ENCODE measurements at regions not wholly inside any gene's neighbourhood (a gene's known extent, or its start where the extent isn't known, plus 50 kb on each side); places are given as distances from the start of the nearest gene placed in this dataset.
A peak's percentile ranks its signal among the peaks of the same experiment; 100 is the strongest.

DNA sequence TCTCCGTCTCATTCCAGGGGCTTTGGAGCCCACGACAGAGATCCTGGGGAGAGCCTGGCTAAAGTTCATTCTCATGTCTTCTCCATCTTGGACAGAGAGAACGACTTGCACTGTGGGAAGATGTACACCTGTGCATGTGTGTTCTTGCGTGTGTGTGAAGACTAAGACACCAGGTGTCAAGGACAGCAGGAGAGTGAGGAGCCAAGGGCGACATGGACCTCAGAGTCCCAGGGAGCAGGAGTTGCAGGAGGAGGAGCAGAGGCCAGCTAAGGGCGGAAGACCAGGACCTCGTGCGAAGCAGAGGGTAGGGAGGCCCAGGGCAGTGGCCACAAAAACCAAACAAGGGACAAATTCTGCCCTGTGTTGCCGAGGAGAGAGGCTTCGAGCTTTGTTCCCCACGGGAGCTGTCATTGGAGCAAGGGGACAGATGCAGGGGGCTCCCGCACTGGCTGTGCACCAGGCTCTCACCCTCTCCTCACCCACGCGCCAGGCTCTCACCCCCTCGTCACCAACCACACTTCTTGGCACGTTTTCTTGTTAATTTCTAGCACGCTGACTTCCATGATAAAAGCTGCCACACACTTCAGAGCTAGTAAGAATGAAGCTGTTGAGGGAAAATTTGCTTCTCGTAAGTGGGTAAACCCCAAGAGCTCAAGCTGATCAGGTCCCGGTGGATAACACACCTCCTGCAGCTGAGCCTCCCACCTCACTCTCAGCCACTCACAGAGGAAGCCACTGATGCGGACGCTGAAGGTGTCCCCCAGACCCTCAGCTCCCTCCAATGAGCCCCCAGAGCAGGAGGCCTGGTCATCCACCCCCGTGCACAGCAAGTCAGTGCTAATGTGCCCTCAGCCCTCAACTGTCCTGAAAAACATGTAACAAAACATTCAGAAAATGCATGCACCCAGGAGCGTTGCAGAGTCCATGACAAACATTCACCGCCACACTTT, 62.6 kb downstream of the DLL1 start:
- TF ChIP-seq, protein P1, sequence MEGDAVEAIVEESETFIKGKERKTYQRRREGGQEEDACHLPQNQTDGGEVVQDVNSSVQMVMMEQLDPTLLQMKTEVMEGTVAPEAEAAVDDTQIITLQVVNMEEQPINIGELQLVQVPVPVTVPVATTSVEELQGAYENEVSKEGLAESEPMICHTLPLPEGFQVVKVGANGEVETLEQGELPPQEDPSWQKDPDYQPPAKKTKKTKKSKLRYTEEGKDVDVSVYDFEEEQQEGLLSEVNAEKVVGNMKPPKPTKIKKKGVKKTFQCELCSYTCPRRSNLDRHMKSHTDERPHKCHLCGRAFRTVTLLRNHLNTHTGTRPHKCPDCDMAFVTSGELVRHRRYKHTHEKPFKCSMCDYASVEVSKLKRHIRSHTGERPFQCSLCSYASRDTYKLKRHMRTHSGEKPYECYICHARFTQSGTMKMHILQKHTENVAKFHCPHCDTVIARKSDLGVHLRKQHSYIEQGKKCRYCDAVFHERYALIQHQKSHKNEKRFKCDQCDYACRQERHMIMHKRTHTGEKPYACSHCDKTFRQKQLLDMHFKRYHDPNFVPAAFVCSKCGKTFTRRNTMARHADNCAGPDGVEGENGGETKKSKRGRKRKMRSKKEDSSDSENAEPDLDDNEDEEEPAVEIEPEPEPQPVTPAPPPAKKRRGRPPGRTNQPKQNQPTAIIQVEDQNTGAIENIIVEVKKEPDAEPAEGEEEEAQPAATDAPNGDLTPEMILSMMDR (conservative IDR thresholded peaks at IDR 0.05): no peak
- no peak overlapping the region for H3K27ac ChIP-seq

DNA sequence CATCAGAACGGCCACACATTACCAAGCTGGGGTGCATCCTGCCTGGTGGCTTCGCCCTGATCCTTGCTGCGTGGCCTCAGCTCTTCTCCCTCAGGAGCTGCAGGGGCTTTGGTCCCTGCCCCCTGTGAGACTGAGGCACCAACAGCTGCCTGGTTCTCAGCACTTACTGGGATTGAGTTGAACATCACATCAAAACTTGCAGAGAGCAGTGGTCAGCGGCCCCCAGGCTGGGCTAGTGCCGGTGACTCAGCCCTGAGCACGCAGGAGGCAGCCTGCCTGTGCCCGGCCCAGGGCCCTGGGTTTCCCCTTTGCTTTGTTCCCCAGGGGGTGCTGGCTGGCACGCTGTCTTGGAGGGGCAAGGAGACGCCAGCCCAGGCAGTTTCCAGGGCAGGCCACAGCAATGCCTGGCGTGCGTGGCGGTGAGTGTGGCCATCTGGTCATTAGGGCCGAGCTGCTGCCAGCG, 63.3 kb downstream of the DLL1 start:
- TF ChIP-seq, protein P1 (conservative IDR thresholded peaks at IDR 0.05): no peak
- no peak overlapping the region for H3K27ac ChIP-seq

DNA sequence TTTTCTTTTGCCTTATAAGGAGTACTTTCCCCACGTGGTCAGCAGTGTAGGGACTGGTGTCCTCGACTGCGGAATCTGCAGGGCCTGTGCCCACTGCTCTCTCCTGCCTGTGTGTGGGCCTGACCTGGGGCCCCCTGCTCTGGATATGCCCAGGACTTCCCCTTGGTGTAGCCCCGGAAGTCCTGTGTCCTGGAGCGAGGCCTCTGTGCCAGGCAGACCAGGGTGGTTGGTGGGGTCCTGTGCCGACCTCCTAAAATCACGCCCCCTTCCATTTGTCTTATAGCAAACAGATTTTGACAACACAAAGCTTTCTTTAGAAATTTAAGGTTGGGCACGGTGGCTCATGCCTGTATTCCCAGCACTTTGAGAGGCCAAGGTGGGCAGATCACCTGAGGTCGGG, 64.2 kb downstream of the DLL1 start:
- TF ChIP-seq, protein P1 (conservative IDR thresholded peaks at IDR 0.05): no peak
- H3K27ac ChIP-seq: no peak overlapping the region

DNA sequence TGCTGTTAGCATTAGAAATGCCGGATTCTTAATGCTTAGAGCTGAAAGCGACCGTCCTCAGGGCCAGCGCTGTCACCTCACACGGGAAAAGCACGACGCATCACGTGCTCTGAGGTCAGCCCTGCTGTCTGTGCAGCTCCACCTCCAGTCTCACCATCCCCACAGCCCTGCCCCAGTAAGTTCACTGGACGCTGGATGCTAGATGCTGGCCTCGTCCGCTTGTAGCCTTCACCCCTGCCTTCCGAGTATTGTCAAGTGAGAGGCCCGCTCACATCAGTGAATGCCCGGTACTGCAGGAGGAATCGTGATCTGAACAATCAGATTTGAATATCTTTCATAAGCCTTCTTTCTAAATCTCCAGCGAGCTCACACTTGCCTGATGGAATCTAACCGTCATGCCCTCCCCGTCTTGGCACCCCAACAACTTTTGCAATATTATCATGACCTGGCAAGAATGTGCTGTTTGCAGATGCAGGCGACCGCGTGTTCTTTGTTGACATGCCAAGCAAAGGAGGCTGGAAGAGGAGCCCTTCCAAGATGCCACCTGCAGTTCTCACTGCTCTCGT, 64.9 kb downstream of the DLL1 start:
- TF ChIP-seq, protein P1 (conservative IDR thresholded peaks at IDR 0.05): no peak

DNA sequence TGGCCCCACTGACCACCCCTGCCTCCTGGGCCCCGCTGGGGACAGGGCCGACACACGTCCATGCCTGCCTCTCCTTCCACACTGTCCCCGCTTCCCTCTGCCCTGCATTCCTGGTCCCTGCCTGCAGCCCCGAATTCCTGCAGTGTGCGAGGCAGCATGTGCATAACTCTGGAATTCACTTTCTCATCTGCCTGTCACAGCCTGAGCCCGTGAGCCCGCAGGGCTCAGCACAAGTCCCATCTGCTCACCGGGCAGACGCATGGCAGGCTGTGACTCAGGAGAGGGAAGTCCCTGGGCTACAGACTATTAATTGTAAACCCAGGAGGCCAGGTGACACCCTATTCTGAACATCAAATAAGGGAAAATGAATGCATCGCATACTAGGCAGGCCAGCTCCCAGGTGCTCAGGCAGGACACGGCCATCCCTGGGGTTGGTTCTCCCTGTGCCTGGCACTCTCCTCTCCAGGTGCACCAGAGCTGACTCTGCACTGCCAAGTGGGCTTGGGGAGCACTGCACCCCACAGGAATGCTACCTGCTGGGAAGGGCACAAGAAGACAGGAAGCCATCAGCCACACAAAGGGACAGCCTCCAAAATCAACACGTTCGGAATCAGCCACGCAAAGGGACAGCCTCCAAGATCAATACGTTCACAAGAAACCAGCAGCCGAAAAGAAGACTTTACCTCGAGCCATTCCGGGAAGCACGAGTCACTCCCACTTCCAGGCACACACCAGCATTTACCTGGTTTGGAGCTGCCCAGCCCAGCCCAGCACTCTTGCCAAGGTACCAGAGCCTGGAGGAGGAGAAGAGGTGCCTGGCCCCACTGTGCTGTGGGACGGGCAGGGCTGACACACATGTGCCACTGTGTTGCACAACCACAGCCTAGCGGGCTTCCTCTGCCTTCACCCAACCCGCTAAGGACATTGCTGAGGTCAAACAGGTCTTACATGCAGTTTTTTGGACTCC, 65.9 kb downstream of the DLL1 start:
- peak overlapping the region; percentile 56 for H3K27ac ChIP-seq
- TF ChIP-seq, protein P1 (conservative IDR thresholded peaks at IDR 0.05): no peak

More for the DNA sequence above, 64.9 kb downstream of the DLL1 start:
- H3K27ac ChIP-seq: no peak overlapping the region

DNA sequence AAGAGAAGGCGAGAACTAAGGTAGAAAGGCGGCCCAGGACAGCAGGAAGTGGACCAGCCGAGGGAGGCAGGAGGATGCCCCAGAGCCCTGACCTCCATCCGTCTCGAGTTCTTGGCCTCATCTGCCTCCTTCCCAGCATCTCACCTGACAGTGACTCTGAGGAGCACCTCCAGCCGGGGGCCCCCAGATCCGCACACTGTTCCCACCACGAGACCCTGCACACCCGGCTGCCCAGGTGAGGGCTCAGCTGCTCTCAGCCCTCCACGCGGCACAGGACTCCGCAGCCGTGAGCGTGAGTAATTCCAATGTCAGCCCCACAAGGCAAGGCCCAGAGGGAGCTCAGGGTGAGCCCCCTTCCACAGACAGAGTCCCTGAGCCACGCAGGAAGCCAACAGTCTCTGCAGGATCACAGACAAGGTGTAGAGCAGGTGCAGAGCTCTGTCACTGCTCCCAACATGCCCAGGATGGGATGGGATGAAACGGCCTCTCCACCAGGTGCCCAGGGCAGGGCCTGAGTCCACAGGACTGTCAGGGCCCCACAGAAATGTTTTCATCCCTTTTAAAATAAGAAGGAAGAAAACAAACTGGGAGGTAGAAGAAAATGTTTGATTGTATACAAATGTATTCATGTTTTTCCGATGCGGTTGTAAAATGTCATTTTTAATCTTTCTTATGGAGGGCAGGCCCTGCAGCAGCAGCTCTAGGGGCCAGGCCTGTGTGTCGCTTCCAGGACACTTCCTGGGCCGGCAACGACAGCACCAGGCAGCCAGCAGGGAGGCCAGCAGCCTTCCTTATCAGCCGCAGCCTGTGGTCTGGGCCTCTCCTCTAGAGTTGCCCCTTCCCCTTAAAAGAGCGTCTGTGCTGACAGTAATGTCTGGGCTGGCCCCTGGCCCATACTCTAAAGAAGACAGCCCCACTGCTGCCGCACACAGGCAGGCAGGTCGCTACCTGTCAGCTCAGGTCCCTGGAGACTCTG, 66.9 kb downstream of the DLL1 start:
- TF ChIP-seq, protein P1 (conservative IDR thresholded peaks at IDR 0.05): no peak
- H3K27ac ChIP-seq: peak overlapping the region; percentile 56
